ENCODE measurements at regions not wholly inside any gene's neighbourhood (a gene's known extent, or its start where the extent isn't known, plus 50 kb on each side); places are given as distances from the start of the nearest gene placed in this dataset.

- no peak for TF ChIP-seq MXI1 (conservative IDR thresholded peaks at IDR 0.05; ENCODE audit: poor library complexity, severe bottlenecking)
- no peak for TF ChIP-seq CTCF (IDR thresholded peaks at IDR 0.05; ENCODE audit: poor library complexity, severe bottlenecking)
- TF ChIP-seq EZH2 (IDR thresholded peaks at IDR 0.05; ENCODE audit: borderline replicate concordance, insufficient read depth, low read length, poor library complexity, severe bottlenecking) = no peak
- no peak for TF ChIP-seq TAF1 (IDR thresholded peaks at IDR 0.05; ENCODE audit: low read depth)
- no peak for TF ChIP-seq EP300 (conservative IDR thresholded peaks at IDR 0.05; ENCODE audit: poor library complexity, severe bottlenecking)
- TF ChIP-seq REST (IDR thresholded peaks at IDR 0.05; ENCODE audit: borderline replicate concordance) = no peak
- no peak for TF ChIP-seq POLR2AphosphoS5 (IDR thresholded peaks at IDR 0.05)
These were observed 51.5 kb upstream of the MEF2C start for GRCh38 chr5:88934439-88934838.

Measured in neural cell (in vitro differentiated cells).